ENCODE measurements at regions not wholly inside any gene's neighbourhood (a gene's known extent, or its start where the extent isn't known, plus 50 kb on each side); places are given as distances from the start of the nearest gene placed in this dataset.

GRCh38 chr1:168481586-168481985, 62.2 kb downstream of the XCL2 start:
- TF ChIP-seq CTCF (conservative IDR thresholded peaks at IDR 0.05) (no peak), ZFX (IDR thresholded peaks at IDR 0.05) (no peak)

Measured in C4-2B (cell line).